ENCODE measurements at regions not wholly inside any gene's neighbourhood (a gene's known extent, or its start where the extent isn't known, plus 50 kb on each side); places are given as distances from the start of the nearest gene placed in this dataset.

- TF ChIP-seq CTCF (conservative IDR thresholded peaks at IDR 0.05) = no peak
- no peak for TF ChIP-seq EZH2 (IDR thresholded peaks at IDR 0.05; ENCODE audit: low read depth)
Observed at GRCh38 chr6:51241376-51241775, 422.7 kb downstream of the TFAP2B start.
